Glomerular visceral epithelial cell (primary cell): ENCODE measurements at regions not wholly inside any gene's neighbourhood (a gene's known extent, or its start where the extent isn't known, plus 50 kb on each side); places are given as distances from the start of the nearest gene placed in this dataset.
A peak's percentile ranks its signal among the peaks of the same experiment; 100 is the strongest.

Source experiments
- DNase-seq: peaks from one replicate; pipeline ENCODE4 v3.0.0-alpha.2; 2016; ENCODE audit errors: extremely low spot score

GRCh38 chr15:39124553-39125171 lies 456.2 kb upstream of the THBS1 start:
- DNase-seq, result no peak

GRCh38 chr15:39125226-39125625 lies 455.7 kb upstream of the THBS1 start:
- no peak for DNase-seq

DNA sequence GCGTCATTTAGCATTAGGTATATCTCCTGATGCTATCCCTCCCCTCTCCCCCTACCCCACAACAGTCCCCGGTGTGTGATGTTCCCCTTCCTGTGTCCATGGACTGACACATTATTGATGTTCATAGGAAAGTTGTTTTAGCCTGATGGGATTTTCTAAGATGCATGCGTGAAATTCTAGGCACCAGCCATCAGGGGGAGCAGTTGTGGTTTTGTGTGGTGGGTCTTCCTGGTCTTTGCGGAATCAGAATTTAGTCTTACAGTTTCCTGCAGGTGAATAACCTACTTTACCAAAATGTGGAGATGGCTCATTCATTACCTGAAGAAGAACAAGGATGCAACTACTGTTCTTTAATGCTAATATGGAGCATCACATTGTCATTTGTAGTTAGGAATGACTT lies 455.0 kb upstream of the THBS1 start:
- peak; percentile 49 for DNase-seq

GRCh38 chr15:39127151-39127790 lies 453.6 kb upstream of the THBS1 start:
- peak; percentile 57 for DNase-seq

GRCh38 chr15:39127925-39128617 lies 452.8 kb upstream of the THBS1 start:
- DNase-seq, result peak; percentile 96

GRCh38 chr15:39128746-39129145 lies 452.1 kb upstream of the THBS1 start:
- no peak for DNase-seq

GRCh38 chr15:39130556-39131379 lies 450.1 kb upstream of the THBS1 start:
- no peak for DNase-seq

DNA sequence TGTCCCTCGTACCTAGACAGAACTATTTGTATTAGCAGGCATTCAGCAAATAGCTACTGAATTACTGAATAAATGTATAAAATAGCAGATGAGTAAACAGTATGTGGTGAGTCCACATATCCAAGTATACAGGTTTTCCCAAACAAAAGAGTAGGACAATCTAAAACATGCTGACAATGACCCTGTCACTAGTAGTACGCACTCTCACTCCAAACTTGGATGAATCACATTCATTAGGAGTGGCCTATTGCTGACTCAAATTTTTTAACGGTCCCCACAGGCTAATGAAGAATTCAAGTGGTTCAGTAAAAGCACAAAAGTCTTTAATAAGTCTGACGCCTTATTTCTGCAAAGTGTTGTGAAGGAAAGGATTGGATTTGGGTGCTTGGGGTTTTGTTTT lies 449.3 kb upstream of the THBS1 start:
- DNase-seq, result no peak

GRCh38 chr15:39132070-39132469 lies 448.8 kb upstream of the THBS1 start:
- no peak for DNase-seq

DNA sequence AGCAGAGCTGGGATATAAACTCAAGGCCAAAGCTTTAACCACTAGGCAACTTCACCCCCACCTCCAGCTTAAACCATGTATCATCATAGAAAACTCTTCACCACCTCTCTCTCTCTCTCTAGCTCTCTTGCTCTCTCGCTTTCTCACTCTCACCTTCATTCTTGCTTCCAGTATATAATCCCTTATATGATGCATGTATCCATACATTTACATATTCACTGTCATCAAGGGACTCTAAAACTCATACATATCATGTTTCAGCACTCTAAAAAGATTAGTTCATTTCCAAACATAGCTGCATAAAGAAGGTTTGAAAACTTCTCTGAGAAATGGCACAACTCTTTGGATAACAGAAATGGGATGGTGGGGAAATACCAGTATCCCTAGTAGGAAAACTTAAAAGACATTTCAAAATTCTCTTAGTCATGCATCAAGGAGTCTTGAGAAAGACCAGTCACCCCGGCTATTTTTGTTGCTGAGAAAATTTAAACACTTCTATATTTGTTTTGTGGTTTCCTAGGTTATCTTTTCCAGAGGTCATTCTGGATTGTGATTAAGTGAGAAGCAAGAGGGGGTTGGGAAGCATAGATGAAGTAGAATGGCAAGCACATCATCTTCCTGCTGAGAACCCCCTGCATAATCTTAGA lies 447.8 kb upstream of the THBS1 start:
- DNase-seq, result peak; percentile 87

DNA sequence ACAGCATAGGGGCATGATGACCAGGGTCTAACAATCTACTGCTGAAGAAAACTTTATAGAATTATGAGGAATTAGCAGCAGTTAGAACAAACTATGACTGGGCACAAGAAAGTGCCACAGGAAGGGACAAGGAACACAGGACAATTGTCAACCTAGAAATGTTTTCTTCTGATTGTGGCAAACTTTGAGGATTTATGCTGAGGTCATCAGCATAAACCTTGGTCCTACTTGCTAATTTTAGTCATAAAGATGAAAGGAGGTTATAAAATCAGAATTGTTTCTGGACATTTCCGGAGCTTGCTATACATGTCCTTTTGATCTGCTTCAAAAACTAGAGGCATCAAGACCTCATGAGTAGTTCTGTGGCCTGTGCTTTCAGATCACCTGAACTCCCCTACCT lies 446.6 kb upstream of the THBS1 start:
- DNase-seq, result no peak

DNA sequence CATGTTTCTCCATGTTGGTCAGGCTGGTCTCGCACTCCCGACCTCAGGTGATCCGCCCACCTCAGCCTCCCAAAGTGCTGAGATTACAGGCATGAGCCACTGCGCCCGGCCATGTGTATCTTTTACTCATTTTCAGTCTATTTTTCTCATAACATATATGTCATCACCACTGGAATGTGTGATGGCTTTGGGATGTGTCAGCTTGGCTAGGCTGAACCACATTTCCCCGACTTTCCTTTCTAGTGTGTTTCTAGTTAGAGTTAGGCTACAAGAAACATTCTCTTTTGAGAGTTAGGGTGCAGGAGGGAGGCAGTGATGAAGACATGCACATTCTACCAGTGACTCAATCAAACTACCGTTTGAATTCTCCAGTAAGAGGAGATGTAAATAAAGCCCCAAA lies 444.9 kb upstream of the THBS1 start:
- peak; percentile 94 for DNase-seq

DNA sequence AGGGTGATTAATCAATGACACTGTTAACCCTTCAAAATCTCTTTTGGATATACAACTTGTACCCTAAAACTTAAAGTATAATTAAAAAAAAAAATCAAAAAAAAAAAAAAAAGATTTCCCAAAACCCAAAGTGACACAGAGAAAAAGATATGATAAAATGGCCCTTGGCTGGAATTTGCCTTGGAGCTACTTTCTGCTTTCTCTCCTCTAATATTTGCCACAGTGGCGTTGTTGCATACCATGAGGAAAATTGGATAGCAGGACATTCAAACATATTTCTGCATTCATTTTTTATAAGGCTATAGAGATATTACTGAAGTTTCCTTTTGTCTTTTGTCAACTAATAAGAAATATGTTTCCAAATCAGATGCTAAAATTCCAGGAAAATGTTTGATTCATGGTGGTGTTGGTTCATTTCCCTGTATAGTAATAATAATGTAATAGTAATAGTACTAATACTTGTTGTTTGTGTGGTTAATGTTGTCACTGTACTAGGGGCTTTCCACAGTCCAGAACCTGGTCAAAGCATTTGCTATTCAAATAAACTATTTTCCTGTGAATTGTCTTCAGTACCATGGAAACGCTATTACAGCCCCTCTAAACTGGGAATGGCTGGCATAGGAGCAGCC lies 441.3 kb upstream of the THBS1 start:
- DNase-seq, result no peak

- peak; percentile 87 for DNase-seq
These were observed 440.7 kb upstream of the THBS1 start for GRCh38 chr15:39140060-39140604.

GRCh38 chr15:39142500-39142899 lies 438.4 kb upstream of the THBS1 start:
- no peak for DNase-seq

- DNase-seq, result no peak
These were observed 437.4 kb upstream of the THBS1 start for GRCh38 chr15:39143479-39143878.

DNA sequence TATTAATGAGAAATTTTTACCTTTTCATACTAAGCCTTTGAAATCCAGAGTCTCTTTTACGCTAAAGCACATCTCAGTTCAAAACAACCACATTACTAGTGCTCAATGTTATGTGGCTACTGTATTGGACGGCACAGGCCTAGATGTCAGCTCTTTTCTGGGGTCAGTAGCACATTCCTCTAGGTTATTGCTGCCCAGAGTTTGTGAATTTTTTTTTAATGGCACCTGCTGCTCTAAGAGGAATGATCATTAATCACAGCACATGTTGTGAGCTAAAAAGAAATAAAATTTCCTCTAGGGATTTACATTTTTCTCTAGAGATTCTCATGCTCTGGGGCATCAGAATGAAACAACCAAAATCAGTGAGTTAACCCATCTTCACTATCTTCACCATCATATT lies 436.8 kb upstream of the THBS1 start:
- DNase-seq, result no peak

DNA sequence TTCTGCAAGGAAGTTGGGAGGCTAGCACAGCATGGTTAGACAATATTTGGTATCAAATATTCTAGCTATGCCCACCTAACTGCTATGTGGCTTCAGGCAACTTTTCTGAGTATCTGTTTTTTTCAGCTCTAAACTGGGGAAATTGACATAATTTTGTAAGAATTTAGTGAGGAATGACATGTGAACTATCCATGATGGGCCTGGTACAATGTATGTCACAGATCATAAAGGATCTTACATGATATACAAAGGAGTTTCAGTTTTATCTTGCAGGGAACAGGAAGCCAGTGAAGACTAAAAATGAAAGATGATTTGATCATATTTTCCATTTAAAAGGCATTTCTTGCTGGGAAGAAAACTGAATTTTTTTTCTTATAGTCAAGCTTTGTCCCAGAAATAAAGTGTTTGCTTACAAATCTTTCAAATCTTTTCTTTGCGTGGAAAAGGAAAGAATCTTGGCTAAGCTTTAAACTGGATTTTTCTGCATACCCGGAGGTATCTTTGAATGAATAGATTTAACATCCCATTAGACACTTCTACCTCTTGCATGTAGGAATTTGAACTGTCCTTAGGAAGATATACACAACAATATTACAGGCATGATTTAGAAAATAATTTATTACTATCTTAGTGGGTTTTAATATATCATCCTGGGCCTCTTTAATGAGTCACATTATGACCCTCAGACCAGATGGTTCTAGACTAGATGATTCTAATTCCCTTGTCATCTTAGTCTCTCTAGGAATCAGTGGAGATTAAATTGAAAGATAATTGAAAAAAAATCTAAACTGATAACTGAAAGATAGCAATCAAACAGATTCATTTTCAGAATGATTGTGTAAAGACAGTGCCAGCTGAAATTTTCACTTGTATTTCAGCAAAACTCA lies 436.0 kb upstream of the THBS1 start:
- no peak for DNase-seq

DNA sequence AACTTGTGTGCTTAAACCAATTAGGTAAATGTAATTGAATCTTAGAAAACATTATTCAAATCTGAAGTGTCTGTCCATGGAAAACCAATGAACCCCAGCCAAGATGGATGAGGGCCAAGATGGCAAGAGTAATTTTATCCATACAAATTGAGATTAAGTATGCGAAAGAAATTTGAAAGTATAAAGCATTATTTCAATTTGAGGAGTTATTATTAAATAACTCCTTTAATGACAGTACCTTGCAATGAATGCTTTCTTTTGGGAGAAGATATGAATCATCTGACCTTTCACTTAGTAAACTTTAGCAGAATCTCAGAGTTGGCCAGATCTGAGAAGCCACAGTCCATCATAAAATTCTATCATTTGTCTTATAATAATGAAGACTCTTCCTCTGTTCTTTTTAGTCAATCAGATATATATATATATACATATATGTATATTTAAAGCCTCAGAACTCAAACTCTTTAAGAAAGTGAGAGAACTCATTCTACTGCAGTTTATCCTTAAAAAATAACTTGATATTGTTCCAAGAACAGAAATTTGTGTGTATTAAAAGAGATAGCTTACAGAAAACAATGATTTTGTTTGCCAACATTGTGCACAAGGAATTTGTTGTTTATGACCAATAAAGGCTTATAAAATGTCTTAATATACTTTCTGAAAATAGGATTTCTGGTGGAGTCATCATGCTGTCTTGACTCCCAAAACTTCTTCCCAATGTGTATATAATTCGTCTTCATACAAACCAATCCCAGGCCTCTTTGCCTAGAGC lies 434.8 kb upstream of the THBS1 start:
- DNase-seq, result no peak
